Embryonic facial prominence (tissue), 1 donor: ENCODE measurements at regions not wholly inside any gene's neighbourhood (a gene's known extent, or its start where the extent isn't known, plus 50 kb on each side); places are given as distances from the start of the nearest gene placed in this dataset.

Experiments used
- DNase-seq: peaks from one replicate; pipeline ENCODE4 v3.0.0-alpha.2; 2016; ENCODE audit errors: extremely low spot score

DNA sequence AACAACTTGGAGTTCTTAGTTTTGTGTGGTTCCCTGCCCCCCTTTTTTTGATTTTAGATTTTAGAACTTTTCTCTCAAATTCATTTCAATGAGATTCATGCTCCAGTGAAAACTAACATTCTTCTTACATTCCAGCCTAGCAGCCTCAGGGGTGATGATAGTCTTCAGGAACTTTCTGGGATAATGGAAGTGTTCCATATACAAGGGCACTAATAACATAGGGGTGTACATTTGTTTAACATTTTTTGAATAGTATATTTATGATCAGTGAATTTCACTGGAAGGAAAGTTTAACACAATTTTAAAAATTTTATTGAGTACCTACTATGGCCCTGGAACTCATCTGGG, 61.4 kb upstream of the ZNF648 start:
- no peak for DNase-seq

DNA sequence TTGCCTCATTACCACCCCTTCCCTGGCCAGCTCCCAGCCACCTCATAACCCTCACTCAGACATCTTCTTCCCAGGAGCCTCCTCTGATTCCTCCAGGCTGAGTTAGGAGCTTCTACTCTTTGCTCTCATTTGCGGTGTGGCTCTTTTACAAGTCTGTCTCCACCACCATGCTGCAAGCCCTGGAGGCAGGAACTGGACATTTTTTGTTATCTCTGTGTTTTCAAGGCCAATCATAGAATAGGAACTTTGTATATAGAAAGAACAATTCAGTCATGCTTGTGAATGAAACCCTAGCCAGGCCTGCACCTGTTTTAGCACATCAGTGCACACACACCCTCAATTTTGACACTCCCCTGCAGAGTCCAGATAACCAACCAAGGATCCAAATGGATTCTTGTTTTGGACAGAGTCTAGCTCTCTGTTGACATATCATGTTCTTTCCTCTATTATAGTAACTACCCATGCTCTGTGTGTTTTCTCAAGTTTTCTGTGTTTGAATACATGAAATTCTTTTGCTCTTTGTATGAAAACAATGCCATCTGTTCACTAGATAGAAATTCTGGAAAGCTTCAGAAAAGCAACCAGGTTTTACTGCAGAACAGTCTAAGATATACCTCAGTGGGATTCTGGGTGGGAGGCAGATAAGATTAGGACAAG, 60.9 kb upstream of the ZNF648 start:
- no peak for DNase-seq

DNA sequence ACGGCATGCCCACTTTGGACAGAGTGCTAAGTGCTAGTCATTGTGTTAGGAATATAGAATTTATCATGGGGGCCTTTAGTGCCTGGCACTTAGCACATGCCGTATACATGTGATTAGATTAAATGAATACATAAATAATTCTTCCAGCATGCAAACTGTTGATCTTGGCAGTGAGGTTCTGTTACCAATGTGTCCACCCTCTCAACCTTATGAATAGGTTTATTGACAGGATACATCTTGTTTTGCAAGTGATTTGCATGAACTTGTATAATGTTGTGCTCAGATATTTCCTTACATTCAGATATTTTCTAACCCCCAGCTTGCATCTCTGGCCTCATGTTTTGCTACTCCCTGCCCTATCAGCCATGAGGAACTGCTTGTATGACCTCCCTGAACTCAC, 60.3 kb upstream of the ZNF648 start:
- DNase-seq = no peak

DNA sequence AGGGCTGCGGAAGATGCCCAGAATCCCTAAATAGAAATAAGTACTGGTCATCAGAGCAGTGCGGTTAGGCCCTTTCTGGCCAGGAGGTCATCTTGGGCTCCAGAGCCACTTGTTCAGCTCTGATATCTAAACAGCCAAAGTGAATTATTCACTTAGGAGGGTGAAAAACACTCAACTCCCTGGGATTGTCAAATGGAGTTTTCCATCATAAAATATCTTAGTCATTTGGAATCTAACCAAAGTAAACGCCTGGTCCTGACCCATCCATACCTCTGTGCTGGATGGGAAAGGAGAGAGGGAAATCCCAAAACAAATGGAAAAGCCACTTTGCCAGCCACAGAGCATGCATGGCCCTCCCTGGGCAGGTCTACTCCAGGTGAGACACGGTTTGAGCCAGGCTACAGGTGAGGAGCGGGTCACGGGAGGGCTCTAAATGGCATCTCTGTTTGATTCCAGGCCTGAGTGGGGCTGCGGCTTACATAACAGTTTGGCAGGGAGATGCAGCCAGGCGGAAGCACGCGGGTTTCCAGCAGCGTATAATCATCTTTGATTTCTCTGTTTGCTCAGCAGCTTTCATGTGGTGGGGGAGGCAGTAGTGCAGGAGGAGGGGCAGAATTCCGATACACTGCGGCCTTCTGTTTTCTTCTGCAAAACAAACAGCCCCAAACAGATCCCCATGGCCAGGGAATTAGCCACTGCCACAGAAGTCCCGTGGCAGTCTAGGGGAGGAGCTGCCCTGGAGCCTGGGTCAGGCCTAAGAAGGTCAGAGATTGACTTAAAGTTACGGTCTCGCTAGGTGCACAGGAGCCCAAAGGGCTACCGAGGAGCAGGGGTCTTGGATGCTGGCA, 59.1 kb upstream of the ZNF648 start:
- peak; percentile 16 for DNase-seq

DNA sequence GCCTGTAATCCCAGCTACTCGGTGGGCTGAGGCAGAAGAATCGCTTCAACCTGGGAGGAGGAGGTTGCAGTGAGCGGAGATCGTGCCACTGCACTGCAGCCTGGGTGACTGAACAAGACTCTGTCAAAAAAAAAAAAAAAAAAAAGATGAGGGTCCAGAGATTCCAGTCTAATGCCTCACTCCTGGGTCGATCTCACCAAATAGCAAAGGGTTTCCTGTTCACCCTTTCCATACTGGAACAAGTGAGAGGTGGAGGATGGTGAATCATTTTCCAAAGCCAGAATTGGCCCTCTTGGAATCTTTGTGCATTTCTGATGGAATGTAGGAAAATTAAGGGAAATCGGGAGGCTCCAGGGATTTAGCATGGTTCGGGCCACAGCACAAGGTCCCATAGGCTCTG, 58.1 kb upstream of the ZNF648 start:
- no peak for DNase-seq

DNA sequence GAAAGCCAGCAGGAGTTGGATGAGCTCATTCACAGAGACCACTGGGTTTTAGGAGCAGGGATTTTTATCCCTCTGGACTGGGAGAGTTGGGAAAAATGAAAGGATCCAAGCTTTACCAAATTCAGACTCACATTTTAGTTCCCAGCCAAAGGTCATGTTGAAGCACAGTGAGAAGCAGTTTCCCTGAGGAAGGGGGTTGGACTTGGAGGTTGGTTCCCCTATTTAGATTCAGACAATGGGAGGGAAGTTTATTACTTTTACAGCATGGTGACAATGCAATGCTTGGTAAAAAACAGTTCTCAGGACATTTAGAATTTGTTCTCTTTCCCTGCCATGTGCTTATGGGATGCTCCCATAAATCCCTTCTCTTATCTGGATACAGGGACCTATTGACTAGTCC, 57.3 kb upstream of the ZNF648 start:
- DNase-seq = no peak

DNA sequence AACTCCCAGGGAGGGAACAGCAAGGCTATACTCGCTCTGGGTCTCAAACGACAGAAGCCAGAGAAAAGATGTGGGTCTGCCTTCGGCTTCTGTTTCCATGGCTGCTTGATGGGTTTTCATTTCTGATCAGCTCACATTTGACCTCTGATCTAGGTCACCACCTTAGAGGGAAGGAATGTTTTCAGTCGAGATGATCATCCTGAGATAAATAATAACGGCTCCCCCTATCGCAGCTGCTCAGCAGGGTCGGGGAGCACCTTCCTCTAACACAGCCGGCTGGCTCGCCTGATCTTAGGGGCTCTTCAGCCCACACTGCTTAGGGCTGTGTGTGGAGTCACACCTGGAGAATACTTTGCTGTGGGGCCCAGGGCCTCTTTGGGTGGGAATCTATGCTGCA, 53.1 kb upstream of the ZNF648 start:
- DNase-seq = no peak

DNA sequence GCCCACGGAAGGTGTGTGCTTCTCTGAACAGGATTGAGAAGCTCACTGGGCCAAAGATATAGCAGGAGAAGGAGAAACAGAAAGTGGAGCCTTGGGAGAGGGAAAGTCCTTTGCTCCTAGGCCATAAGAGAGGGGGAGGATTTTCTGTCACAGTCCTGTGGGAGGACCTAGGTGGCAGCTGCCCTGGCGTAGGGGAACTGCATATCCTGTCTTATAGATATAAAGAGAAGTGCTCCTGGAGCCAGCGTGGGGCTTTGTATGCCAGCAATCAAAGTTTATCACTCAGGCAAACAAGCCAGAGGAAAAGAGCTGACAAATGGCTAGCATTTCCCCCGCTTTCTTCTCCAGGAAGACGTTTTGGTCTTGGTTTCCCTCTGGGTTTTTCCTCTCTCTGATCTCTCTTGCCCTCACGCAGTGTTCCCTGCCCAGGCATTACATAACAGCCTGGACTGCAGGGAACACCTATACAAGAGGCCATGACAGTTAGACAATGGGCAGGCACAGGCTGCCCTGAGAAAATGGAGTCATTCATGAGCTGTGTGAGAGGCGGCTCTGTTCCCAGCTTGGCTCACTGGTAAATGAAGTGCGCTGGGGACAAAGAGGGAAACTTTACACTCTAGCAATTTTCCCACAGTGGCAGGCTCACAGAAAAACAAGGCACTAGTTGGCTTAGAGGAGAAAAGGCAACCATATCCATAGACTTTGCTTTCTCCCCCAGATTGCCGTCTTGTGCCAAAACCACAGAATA, 52.5 kb upstream of the ZNF648 start:
- peak; percentile 12 for DNase-seq

DNA sequence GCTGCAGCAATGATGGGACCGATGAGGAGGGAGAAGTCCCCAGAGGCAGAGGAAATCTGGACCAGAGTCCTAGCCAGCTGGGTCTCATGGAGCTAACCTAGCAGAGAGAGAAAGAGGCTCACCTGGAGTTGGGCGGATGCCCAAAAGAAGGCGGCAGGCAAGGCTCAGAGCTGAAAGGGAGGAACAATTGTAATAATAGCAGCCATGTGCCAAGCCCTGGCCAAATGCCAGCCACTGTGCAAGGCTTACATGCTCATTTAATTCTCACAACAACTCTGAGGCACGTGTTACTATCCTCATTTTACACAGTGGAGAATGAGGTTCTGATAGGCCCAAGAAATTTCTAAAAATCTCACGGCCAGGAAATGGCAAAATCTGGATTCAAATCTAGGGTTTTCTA, 50.0 kb upstream of the ZNF648 start:
- no peak for DNase-seq
